NCI-H69 (cell line): ENCODE measurements at regions not wholly inside any gene's neighbourhood (a gene's known extent, or its start where the extent isn't known, plus 50 kb on each side); places are given as distances from the start of the nearest gene placed in this dataset.

Experiments
- DNase-seq: peaks from one replicate; lab custom pipeline; 2025; lab: John Stamatoyannopoulos, UW

GRCh38 chr13:40168425-40169166 is 497.8 kb downstream of the FOXO1 start:
- no peak for DNase-seq

GRCh38 chr13:40169476-40169875 is 497.0 kb downstream of the FOXO1 start:
- DNase-seq: no peak

- DNase-seq: no peak
These were observed 496.4 kb downstream of the FOXO1 start for GRCh38 chr13:40170091-40170490.

- no peak for DNase-seq
These were observed 495.5 kb downstream of the FOXO1 start for GRCh38 chr13:40170982-40171381.

GRCh38 chr13:40171566-40171965 is 494.9 kb downstream of the FOXO1 start:
- no peak for DNase-seq

GRCh38 chr13:40172149-40172591 is 494.3 kb downstream of the FOXO1 start:
- no peak for DNase-seq

GRCh38 chr13:40172878-40173277 is 493.6 kb downstream of the FOXO1 start:
- peak; percentile 19 for DNase-seq

- DNase-seq: no peak
These were observed 490.8 kb downstream of the FOXO1 start for GRCh38 chr13:40175639-40176038.

GRCh38 chr13:40176242-40176641 is 490.2 kb downstream of the FOXO1 start:
- DNase-seq: no peak

GRCh38 chr13:40178130-40178529 is 488.3 kb downstream of the FOXO1 start:
- no peak for DNase-seq

- no peak for DNase-seq
These were observed 486.8 kb downstream of the FOXO1 start for GRCh38 chr13:40179445-40180281.

GRCh38 chr13:40180776-40181175 is 485.7 kb downstream of the FOXO1 start:
- no peak for DNase-seq

GRCh38 chr13:40181203-40181845 is 485.1 kb downstream of the FOXO1 start:
- DNase-seq: no peak

- DNase-seq: no peak
These were observed 483.9 kb downstream of the FOXO1 start for GRCh38 chr13:40182591-40182990.

- no peak for DNase-seq
These were observed 481.0 kb downstream of the FOXO1 start for GRCh38 chr13:40185414-40185813.

- no peak for DNase-seq
These were observed 480.4 kb downstream of the FOXO1 start for GRCh38 chr13:40186041-40186440.

GRCh38 chr13:40186626-40187323 is 479.7 kb downstream of the FOXO1 start:
- DNase-seq: no peak

GRCh38 chr13:40187324-40187795 is 479.1 kb downstream of the FOXO1 start:
- no peak for DNase-seq

GRCh38 chr13:40187841-40188591 is 478.4 kb downstream of the FOXO1 start:
- DNase-seq: peak; percentile 3

- no peak for DNase-seq
These were observed 477.0 kb downstream of the FOXO1 start for GRCh38 chr13:40189426-40189825.
